22Rv1 (cell line): ENCODE measurements at regions not wholly inside any gene's neighbourhood (a gene's known extent, or its start where the extent isn't known, plus 50 kb on each side); places are given as distances from the start of the nearest gene placed in this dataset.

ENCODE experiments used
- CTCF ChIP-seq: fragments of 450-650 bp; IDR thresholded peaks from 2 replicates; pipeline ENCODE4 v1.5.1; 2017; ENCODE audit warnings: mild to moderate bottlenecking
- ZFX ChIP-seq: fragments of 450-650 bp; IDR thresholded peaks from 2 replicates; pipeline ENCODE4 v1.6.1; 2017; ENCODE audit warnings: antibody characterized with exemption, borderline replicate concordance

- no peak for TF ChIP-seq CTCF
- no peak for TF ChIP-seq ZFX
Measured at GRCh38 chr18:72058851-72059250, 485.3 kb downstream of the CBLN2 start.
